Retina (tissue), 1 donor: ENCODE measurements at regions not wholly inside any gene's neighbourhood (a gene's known extent, or its start where the extent isn't known, plus 50 kb on each side); places are given as distances from the start of the nearest gene placed in this dataset.
"Not testable (repeated sequence)": the region's sequence is repeated elsewhere in the genome, so short reads cannot be mapped to it uniquely, and the experiment has no call there.

Experiments used
- DNase-seq: peaks from one replicate; pipeline ENCODE4 v3.0.0-alpha.2; 2016

DNA sequence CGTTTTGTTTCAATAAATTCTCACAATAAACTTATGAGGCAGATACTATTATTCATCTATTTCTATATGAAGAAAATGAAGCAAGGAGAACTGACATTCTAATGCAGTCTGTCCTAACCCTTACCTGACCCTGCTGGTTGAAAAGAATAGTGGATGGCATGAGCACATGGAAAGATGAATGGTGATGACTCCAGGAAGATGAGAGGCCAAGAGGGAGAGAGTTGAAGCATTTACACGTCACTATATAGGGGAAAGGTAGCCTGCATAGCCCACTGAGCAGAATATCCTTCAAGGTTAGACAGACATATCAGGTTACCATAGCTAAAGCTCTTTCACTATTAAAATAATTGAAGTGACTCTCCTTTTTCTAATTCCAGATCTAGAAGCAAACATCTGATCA is 163.9 kb upstream of the CDK1 start:
- no peak for DNase-seq

DNA sequence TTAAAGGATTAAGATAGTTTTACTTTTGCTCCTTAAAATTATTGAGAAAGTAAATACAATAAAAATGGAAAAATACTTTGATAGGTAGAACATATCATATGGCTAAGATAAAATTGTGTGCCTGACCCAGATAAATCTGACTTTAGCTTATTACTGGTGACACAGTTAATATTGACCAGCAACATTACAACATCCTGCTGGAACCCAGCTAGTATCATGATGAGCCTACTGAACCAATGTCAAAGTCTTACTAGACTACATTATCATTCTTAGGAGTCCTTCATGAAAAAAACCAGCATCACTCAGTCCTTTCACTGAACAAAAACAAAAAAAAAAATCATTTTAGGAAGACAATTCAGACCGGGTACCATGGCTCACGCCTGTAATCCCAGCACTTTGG is 164.8 kb upstream of the CDK1 start:
- DNase-seq: no peak

DNA sequence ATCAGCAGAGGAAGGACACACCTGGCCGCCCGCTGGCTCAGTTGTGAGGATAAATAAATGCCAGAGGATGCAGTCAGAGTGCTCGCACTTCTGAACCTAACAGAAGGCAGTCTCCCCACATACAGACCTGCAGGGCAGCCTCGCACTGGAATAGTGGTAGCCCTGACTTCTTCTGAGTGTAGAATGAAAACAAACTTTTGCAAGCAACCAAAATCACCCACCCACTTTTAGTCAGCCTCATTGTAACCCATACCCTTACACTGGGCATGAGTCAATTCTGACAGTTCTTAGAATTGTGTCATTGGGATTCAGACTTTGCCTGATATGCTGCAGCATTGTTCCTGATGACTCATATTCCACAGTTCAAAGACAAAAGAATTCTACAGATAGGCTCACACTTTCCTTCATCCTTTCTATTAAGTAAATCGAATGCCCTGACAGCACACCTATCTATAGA is 167.0 kb upstream of the CDK1 start:
- DNase-seq: no peak

DNA sequence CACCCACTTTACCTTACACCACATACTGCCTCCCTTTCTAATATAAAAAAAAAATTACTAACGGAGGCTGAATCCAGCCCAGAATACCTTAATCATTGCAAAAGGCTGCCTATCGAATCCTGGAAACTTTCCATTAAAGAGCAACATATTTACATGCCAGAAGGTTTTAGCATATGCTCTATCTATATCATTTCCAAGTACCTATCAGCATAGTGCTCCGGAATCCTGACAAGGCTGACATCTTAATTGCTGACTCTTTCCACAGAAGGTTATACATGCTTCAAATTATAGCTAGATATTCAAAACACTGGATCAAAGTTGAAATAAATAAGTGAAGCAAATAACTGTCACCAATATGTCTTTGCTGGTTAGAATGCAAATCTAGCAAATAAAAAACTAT is 170.9 kb upstream of the CDK1 start:
- DNase-seq: no peak

DNA sequence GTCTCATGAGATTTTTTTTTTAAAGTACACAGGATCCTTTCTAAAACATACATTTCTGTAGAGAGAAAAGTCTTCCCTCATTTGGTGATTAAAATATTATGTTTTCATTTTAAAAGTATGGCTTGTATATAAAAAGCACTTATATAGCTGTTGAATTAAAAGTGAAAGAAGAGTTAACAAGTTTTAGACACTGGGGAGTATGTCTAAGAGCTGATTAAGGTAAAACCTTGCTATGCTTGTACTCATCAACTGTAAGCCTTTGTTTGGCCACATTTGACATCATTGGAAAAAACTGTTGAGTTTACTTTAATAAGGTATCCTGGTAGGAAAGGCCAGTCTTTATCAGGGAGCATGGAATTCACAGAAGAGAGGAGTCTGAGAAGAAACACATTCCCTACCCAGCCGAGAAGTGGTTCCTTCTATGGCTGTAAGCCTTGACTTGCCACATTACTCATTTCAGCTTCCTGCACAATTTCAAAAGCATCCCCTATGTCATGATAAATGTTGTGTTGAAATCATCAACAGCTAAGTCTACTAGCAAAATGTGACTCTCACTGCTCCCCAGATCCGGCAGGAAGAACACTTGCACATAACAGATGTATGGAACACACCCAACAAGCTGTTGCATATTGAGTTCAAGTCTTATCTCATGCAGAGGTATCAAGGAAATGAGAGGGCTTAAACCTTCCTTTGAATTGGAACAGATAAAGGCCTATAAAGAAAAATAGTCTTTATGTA is 171.8 kb upstream of the CDK1 start:
- DNase-seq: no peak

DNA sequence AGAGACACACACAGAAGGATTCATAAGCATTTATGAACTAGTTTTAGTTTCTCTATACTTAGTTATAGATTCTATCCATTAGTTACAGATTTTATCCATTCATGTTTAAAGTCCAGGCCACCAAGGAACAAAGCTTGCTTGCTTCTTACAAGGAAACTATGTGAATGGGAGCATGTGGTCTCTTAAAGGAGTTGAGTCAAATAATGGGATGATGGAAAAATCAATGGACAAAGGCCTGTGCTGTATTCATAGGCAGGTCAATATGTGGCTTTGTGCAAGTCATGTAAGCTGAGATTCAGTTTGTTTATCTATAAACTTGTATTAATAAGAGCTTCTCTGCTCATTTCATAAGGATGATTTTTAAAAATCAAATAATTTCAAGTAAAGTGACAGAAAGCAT is 172.8 kb upstream of the CDK1 start:
- DNase-seq: no peak

DNA sequence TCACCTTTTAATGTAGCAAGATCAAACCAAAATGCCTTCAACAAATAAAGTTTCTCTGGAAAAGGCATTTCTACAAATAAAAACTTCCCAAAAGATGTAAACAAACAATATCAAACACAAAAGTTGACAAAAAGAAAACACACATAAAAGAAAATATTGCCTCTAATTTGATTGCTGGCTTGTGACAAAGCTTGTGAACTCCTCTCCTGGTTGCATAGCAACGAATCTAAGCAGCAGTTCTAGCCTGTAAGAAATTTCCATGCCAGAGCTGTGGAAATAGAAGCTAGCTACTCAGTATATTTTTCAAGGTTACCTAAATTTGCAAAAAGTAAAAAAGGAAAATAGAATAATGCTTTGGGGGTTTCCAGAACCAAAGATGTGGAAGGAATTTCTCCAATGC is 173.9 kb upstream of the CDK1 start:
- DNase-seq: no peak

DNA sequence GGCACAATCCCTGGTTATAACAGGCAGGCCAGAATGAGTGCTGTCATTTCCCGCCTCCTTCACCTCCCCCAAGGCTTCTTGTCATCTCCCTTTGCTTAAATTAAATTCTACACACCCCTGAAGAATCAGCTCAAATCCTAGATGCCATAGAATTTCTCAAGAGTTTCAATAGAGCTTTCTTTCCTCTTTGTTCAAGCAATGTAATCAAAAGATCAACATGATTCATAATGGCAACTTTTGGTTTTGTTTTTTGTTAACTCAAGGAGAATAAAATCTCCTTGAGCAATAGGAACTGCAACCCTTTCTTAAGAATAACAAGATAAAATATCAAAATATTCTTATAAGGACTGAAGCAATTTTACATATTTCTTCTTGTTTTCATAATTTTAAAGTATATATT is 180.8 kb upstream of the CDK1 start:
- DNase-seq: no peak

DNA sequence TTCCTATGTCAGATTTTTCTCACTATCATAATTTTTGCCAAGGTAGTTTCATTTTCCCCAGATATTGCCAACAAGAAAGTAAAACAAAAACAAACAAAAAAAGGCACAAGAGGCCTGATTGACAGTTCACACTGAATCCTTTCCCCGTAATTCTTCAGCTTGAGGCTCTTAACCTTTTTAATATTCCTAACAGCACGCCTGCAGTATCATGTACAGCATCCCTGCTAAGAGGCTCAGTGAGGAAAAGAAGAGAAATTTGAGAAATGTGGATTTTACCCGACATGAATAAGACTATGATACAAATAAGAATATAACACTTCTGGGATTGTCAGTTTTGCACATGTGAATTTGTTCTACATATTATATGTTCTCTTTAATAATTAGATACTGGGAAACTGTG is 182.4 kb upstream of the CDK1 start:
- no peak for DNase-seq

DNA sequence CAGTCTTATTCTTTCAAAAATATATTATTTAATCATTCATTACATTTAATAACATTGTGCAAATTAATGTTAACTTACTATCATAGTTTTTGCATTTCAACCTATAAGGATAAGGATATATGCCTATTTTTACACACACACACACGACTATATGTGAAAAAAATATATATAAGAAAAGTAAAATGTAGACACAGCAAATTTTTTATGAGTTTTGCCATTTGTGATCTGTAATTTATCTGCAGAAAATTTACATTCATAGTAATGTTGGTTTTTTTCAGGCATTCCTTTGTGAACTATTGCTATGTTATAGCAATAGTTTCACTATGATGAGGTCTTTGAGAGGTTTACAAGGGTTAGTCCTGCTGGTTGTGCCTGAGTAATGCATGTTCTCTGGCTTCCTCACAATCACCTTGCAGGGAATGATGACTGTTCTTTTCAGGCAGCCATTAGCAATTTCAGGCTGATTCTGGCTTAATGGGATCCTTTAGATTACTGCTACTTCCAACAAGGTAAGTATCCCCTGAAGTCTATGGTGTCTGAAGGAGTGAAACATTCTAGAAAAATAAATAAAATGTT is 183.7 kb upstream of the CDK1 start:
- DNase-seq: no peak

DNA sequence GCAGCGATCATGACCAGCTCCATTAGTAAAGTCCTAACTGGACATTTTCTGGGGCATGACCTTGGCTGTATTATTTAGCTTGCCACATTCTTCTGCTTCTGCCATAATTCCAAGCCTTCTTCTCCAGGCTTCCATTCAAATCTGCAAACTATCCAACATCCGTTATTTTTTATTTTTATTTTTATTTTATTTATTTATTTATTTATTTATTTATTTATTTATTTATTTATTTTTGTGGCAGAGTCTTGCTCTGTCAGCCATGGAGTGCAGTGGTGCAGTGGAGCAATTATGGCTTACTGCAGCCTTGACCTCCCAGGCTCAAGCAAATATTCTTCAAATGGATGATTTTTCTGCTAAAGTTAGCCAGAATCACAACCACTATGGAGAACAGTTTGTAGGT is 187.2 kb upstream of the CDK1 start:
- DNase-seq: no peak

DNA sequence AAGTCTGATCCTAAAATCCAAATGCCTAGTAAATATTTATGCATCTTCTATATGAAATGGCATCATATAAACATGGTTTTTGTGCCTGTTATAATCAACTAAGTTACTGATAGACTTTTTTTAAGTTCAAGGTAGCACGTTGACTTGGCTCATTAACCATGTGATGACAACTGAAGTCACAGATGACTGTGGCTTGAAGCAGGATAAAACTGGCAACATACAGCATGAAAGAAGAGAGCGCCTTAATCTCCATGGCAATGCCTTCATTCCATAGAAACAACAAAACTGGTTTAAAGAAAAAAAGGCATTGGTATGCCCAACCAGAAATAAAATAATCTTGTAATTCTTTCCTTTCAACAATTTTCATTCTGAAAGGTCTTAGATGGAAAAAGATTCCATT is 188.9 kb upstream of the CDK1 start:
- DNase-seq: no peak

DNA sequence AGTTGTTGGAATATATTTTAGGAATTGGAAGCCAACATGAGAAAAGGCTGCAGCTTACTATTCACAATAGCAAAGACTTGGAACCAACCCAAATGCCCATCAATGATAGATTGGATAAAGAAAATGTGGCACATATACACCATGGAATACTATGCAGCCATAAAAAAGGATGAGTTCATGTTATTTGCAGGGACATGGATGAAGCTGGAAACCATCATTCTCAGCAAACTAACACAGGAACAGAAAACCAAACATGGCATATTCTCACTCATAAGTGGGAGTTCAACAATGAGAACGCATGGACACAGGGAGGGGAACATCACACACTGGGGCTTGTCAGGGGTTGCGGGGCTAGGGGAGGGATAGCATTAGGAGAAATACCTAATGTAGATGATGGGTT is 192.1 kb upstream of the ANK3 start:
- DNase-seq: not testable (repeated sequence)

DNA sequence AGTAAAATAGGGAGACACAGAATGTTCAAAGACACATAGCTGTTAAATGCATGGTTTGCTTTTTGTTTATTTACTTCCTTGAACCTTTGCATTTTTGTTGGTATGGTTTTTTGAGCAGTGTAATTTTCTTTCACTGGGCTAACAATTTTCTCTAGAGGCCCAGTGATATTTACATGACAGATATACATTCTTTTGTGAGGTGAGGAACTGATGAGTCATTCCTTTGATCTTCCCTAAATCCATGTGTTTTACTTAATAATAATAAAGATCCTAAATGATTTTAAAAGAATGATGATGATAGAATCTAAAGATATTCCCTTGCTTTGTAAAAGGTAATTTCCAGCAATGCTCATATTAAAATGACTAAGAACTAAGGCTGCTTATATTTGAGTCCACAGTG is 188.5 kb upstream of the ANK3 start:
- no peak for DNase-seq

DNA sequence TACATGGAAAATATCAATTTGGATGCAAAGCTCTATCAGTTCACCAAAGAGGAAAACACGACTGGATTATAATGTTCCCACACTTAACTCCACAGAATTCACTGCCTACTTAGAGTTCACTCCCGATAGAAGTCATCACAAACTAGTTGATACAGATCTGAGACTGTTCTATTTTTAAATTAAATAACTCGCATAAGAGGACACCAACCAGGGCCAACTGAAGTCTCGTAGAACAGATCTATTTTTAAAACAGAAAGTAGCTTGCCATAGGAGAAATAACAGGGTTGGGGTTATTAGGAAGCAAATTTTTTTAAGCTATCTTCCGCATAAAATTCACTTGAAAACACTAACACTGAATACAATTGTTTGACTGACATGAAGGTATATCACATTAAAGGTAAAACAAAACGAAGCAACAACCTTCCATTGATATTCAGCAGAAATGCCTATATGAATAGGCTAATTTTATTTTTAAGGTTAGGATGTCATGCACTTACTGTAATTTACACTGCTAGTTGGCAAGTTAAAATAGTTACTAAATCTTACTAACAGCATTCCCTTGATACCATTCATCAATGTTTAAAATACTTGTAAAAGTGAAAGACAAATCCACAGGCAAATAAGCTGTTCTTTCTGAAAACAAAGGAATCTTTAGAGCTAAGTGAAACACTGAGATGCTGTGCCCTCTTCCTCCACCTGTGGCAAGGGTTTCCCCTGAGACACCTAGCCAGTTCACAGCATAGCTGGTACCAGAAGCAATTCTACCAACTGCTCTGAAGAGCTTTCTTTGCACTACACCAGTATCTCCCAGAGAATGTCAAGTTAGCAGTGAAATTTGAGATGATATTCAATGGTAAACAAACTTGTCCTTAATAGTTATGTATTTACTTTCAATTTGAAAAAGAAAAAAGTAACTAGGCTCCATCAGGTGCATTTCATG is 186.7 kb upstream of the ANK3 start:
- DNase-seq: no peak

DNA sequence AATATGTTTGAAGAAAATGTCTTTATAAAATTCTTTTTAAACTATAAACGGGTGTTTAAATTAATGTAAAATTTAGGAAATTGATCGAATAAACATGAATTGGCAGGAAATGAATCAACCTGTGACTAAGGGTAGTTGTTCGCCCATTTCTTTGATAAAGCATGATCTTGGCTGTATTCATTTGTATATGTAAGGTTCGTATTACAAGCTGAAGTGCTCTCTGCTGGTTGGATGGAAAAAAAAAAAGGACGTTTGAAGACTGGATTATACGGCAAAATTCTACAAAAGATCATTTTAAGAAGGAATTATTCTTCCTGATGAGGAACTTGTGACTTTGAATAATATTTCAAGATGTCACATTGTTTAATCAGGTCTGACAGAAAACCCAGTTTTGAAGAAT is 185.4 kb upstream of the ANK3 start:
- no peak for DNase-seq

DNA sequence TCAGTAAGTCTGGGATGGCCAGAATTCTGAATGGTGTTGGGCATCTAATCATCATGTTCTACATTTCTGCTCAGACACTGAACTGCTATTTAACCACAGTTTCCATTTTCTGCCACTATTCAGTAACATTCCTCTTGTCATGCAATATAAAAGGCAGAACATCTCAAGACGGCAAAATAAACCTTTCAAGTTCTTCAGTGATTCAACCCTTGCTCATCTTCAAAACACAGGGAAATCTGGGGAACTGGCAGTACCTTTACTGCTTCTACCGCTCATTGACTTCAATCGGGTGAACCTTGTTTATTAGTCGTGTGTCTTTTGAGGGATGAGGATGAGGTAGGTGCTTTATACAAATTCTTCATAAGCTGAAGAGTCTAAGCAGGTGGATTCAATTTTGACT is 184.7 kb upstream of the ANK3 start:
- no peak for DNase-seq

DNA sequence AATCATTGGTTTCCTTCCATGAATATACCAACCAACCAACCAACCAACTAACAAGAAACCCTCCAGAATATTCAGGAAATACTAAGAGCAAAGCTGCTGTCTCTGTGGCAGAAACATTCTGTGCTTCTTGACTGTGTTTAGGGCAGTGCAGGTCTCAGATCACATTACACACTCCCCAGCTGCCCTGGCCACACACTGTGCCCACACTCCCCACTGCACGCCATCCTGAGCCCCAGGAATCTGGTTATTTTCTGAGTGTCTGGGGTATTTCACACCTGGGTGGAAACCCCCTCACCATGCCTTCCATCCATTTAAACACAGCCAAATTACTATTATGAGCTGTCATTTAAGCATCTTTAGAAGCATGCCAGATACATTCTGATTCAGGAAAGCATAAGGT is 183.7 kb upstream of the ANK3 start:
- peak; percentile 39 for DNase-seq

DNA sequence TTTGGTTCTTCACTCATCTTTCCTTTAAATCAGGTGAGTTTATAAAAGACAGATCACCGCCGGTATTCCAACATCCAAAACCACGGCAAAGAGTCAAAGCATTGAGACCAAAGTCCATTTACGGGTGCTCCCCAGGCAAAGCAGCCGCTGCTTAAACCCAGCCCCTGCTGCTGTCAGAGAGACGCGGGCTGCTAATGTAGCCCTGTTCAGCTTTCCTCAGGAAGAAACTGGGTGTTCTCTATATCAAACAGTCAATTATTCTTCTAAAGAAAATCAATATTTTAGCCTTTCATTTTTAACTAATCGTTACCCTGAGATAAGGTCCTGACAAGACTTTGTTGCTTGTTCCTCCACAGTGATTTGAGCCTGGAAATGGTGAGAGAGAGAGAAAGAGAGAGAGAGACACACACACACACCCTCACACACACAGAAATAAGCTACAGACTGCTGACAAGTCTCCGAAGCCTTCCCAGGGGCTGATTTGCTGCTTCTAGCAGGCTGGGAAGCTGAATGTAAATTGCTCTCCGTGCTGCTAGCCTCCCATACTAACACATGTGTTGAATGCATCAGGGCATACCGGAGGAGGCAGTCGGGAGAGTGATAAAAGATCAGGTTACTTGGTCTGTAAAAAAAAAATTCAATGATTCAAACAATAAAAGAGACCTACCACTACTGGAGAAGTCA is 183.0 kb upstream of the ANK3 start:
- peak; percentile 79 for DNase-seq

DNA sequence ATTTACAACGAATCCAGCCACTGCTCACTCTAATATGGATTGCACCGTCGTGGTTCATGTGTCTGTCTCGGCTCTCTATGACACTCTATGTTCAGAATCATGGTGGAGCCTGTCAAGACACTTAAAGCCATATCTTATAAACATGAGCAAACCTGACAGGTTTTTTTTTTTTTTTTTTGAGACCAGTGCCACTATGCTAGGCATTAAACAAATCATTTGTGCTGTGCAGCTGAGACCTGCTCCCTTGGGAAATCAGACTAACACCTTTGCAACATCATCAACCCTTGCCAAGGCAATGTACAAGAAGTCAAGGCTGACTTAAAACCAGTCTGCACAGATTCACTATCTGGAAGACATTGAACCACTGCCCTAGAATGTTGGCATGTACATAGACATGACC is 181.2 kb upstream of the ANK3 start:
- DNase-seq: peak; percentile 40

DNA sequence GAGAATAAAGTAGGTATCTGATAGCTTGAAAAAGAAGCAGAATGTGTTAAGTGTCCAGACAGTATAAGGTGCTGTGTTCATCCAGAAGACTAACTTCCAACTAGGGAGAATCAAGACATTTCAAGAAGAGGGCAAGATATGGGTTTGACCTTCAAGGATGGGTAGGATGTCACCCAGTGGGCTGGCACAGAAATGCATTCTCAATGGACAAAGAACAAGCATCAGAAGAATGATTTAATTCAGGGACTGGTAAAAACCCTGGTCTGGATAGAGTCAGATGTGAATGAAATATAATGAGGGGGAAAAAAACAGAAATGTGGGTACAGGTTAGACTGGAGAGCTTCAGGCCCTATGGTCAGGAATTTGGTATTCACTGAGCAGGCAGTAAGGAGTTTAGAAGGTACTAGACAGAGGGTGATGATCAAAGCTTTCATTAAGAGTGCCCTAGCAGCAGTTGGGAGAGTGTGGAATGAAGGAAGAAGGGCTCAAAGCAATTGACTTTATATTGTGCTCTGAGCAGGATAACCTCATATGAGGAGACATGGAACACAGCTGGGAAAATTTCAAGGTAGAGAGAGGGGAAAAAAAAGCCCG is 180.7 kb upstream of the ANK3 start:
- no peak for DNase-seq

DNA sequence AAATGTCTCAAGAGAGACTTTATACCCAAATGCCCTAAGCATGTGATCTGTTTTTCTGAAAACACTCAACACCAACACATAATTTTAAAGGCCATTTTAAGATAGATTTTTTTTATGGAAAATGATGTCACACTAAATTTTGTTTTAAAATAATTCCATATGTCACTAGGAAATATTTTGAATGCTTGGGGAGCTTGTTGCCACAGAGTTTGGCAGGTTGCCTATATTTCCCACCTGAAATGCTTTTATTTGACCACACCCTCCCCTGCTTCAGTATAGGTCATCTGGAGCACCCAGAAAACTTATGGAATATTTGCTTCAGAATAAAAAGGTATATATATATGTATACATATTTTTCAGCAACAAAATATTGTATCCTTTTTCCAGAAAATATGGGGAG is 180.0 kb upstream of the ANK3 start:
- no peak for DNase-seq

DNA sequence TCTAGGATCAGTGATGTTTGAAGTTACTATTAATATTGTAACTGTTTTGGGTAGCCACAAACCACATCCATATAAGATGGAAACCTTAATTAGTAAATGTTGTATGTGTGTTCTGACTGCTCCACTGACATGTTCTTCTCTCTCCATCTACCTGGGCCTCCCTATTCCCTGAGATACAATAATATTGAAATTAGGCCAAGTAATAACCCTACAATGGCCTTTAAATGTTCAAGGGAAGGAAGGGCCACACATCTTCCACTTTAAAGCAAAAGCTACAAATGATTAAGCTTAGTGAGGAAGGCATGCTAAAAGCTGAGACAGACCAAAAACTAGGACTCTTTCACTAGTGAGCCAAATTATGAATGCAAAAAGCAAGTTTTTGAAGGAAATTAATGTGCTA is 176.4 kb upstream of the ANK3 start:
- DNase-seq: no peak
